Heart right ventricle (tissue), 16 donors: ENCODE measurements at regions not wholly inside any gene's neighbourhood (a gene's known extent, or its start where the extent isn't known, plus 50 kb on each side); places are given as distances from the start of the nearest gene placed in this dataset.

Source experiments
- ATAC-seq, 8 donors: fragments of 200-7000 bp; cut with Tn5 transposase; one replicate each; pipeline ENCODE4 v1.9.1; 2020; ENCODE audit warnings: mild to moderate bottlenecking in 8 of 8, moderate library complexity in 8 of 8, moderate number of reproducible peaks in 1 of 8
- DNase-seq, 2 donors: peaks; one replicate each; pipeline ENCODE4 v3.0.0-alpha.2; 2020
- H3K27ac ChIP-seq, 10 donors: fragments of 200-600 bp; sonication (generic) in 2 of 10; one replicate each; pipeline versions ENCODE4 v1.5.0 to v1.8.0; 2020 to 2022; ENCODE audit warnings: mild to moderate bottlenecking in 3 of 10
- H3K27me3 ChIP-seq, 7 donors: fragments of 200-600 bp; one replicate each; pipeline ENCODE4 v1.8.0; 2021 to 2022; ENCODE audit warnings: mild to moderate bottlenecking in 2 of 7
- H3K36me3 ChIP-seq, 9 donors: fragments of 200-600 bp; sonication (generic) in 1 of 9; one replicate each; pipeline versions ENCODE4 v1.5.0 to v1.8.0; 2020 to 2022; ENCODE audit warnings: mild to moderate bottlenecking in 2 of 9
- H3K4me1 ChIP-seq, 9 donors: fragments of 200-600 bp; sonication (generic) in 1 of 9; one replicate each; pipeline versions ENCODE4 v1.5.0 to v1.8.0; 2020 to 2022; ENCODE audit warnings: mild to moderate bottlenecking in 4 of 9
- H3K4me3 ChIP-seq, 10 donors: fragments of 200-600 bp; sonication (generic) in 2 of 10; one replicate each; pipeline versions ENCODE4 v1.5.0 to v1.8.0; 2020 to 2022; ENCODE audit warnings: mild to moderate bottlenecking in 7 of 10, moderate library complexity in 2 of 10
- H3K9me3 ChIP-seq, 11 donors: fragments of 200-600 bp in 10 of 11; sonication (generic) in 2 of 11; one replicate each; pipeline versions ENCODE4 v1.5.0 to v1.8.0; 2013 to 2022; ENCODE audit warnings: mild to moderate bottlenecking in 2 of 11, control low read depth in 1 of 11, moderate library complexity in 1 of 11
- CTCF ChIP-seq, 9 donors: fragments of 200-600 bp; sonication (generic) in 2 of 9; IDR thresholded peaks; one replicate each; pipeline versions ENCODE4 v1.5.0 to v1.8.0; 2021 to 2022; ENCODE audit warnings: antibody characterized with exemption in 9 of 9, mild to moderate bottlenecking in 5 of 9, moderate library complexity in 1 of 9
- WGBS, 2 donors: extraction: QIAGEN DNeasy Blood & Tissue Kit; methylation state at CpG; one replicate each; pipeline ENCODE4 v1.1.7; 2013; ENCODE audit warnings: inconsistent platforms in 1 of 2; 5-methylcytosine and 5-hydroxymethylcytosine counted together
- intact Hi-C, 10 donors: fragments of 100-400 bp; cut with DNase I; formaldehyde crosslinking; loops; one replicate each; pipeline versions ENCODE4 v1.11.1 to v1.14.2; 2022
- donor health status: Arrhythmogenic right ventricular cardiomyopathy.
- donor health status: ischemic (EF 13 %, LVEDD 7.1; RV severe dilation, severe dysfunction).
- donor health status: healthy with polysubstance abuse.
- donor health status: DM: no; HTN: yes; CAD: no.
- donor health status: DM: no; HTN: no; CAD: no.
- donor health status: ischemic (EF 25% LVEDD 6.9; RV normal size, moderate dysfunction).
- donor health status: ischemic (EF 25% LVEDD 5.7; RV mildly dilated, moderate dysfunction).
- donor health status: healthy.
- donor health status: DM: yes; HTN: yes; CAD: no.
- donor health status: Ischemic cardiomyopathy.
- donor health status: ischemic (EF 35%, LVEDD 5.7; RV mildly dilated, moderate dysfunction).
- donor health status: nonischemic (EF 11% LVEDD 7.7; RV severe dilation, severe dysfunction).
- donor health status: DM: yes; HTN: yes; CAD: no.
- donor health status: PGD.
- donor health status: ischemic (EF 29% LVEDD 5.4; RV normal size, mild dysfunction).
- donor health status: nonischemic (EF 23%, LVEDD 6.1; RV moderate dilation, normal function).

GRCh38 chr6:143006787-143007186, 53.9 kb upstream of the AIG1 start:
- H3K36me3 ChIP-seq = no peaks in the 10 kb centered on the region
- H3K27ac ChIP-seq = no peak overlapping the region
- no peak for TF ChIP-seq CTCF (IDR thresholded peaks at IDR 0.05)
- intact Hi-C loops = no loop called here
- no peaks in the 10 kb centered on the region for H3K27me3 ChIP-seq
- ATAC-seq = no peak
- no peak overlapping the region for H3K4me3 ChIP-seq
- H3K4me1 ChIP-seq = peaks cover 0 to 7% (median 0%) of the 10 kb centered on the region in 9 donors
- DNase-seq = no peak
- WGBS, 2 donors = 95 to 97% methylated on average over 4 of the region's 4 CpGs
- no peaks in the 10 kb centered on the region for H3K9me3 ChIP-seq

DNA sequence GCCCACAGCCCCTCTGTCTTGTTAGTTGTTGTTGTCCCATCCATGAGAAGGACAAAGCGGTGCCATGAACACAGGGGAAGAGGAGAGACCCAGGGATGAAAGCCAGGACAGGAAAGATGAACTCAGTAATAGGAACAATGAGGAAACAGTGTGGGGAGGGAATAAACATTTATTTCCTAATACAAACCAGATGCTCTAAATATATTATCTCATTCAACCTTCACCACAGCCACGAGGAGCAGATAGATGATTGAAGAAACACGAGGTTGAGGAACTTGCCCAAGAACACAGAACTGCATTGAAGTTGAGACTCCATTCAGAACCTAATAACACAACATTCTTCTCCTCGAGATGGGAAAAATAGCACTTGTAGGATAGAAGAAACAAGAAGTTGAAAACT, 53.0 kb upstream of the AIG1 start:
- 65 to 70% methylated on average over 4 of the region's 4 CpGs for WGBS, 2 donors
- no peak for ATAC-seq

DNA sequence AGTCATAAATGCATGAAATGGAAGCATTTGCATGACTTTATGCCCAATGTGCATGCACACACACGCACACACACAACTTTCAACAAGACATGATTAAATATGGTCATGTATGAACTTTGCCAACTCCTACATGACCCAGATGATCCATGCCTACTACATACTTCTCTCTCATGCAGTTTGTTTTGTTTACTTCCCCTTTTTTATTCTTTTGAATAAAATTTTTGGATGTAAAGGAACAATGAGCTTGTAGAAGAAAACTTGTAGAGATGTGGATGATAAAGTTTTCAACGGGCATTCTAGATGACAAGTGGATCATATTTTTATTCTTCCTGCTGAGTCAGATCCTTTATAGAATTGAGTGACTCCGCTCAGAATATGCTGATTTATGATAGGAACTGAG, 50.8 kb upstream of the AIG1 start:
- no peak overlapping the region for H3K27ac ChIP-seq
- no peaks in the 10 kb centered on the region for H3K9me3 ChIP-seq
- intact Hi-C loops = loop anchor here in 3 of 10 donors (10.0 kb wide), 1 partner anchor 45 kb away; no protein-coding TSS in a partner anchor
- H3K4me3 ChIP-seq = no peak overlapping the region
- H3K36me3 ChIP-seq = no peaks in the 10 kb centered on the region
- H3K27me3 ChIP-seq = no peaks in the 10 kb centered on the region
- DNase-seq = no peak
- no peak for TF ChIP-seq CTCF (IDR thresholded peaks at IDR 0.05)
- 81 to 84% methylated on average over 3 of the region's 3 CpGs for WGBS, 2 donors
- H3K4me1 ChIP-seq = no peaks in the 10 kb centered on the region
- no peak for ATAC-seq

More for the DNA sequence above, 53.0 kb upstream of the AIG1 start:
- no peak for TF ChIP-seq CTCF (IDR thresholded peaks at IDR 0.05)
- H3K9me3 ChIP-seq = no peaks in the 10 kb centered on the region
- intact Hi-C loops = no loop called here
- no peaks in the 10 kb centered on the region for H3K36me3 ChIP-seq
- no peak overlapping the region for H3K4me3 ChIP-seq
- H3K27ac ChIP-seq = no peak overlapping the region
- DNase-seq = no peak
- H3K4me1 ChIP-seq = peaks cover 0 to 7% (median 0%) of the 10 kb centered on the region in 9 donors
- H3K27me3 ChIP-seq = no peaks in the 10 kb centered on the region
